SK-N-SH (cell line): ENCODE measurements at regions not wholly inside any gene's neighbourhood (a gene's known extent, or its start where the extent isn't known, plus 50 kb on each side); places are given as distances from the start of the nearest gene placed in this dataset.

Source experiments
- CTCF ChIP-seq: fragments of 200-600 bp; sonication (generic); IDR thresholded peaks from 2 replicates; pipeline ENCODE4 v1.6.1; 2017; ENCODE audit warnings: antibody characterized with exemption, mild to moderate bottlenecking, moderate library complexity
- GABPA ChIP-seq: IDR thresholded peaks from 2 replicates; pipeline ENCODE4 v1.4.0; 2012; ENCODE audit warnings: low read depth, mild to moderate bottlenecking
- PBX3 ChIP-seq: IDR thresholded peaks from 2 replicates; pipeline ENCODE4; 2012
- POLR2AphosphoS5 ChIP-seq: IDR thresholded peaks from 2 replicates; pipeline ENCODE4 v1.6.1; 2012; ENCODE audit warnings: low read depth, low read length
- REST ChIP-seq: IDR thresholded peaks from 2 replicates; pipeline ENCODE4 v1.6.1; 2012; ENCODE audit warnings: mild to moderate bottlenecking, low read depth, low read length, moderate library complexity
- SIN3A ChIP-seq: IDR thresholded peaks from 2 replicates; pipeline ENCODE4 v1.6.1; 2012; ENCODE audit warnings: low read depth, mild to moderate bottlenecking, low read length, moderate library complexity, borderline replicate concordance
- TAF1 ChIP-seq: IDR thresholded peaks from 2 replicates; pipeline ENCODE4 v1.6.1; 2012; ENCODE audit warnings: low read depth, mild to moderate bottlenecking, low read length, moderate library complexity, borderline replicate concordance
- TCF12 ChIP-seq: IDR thresholded peaks from 2 replicates; pipeline ENCODE4 v1.4.0; 2012
- YY1 ChIP-seq: IDR thresholded peaks from 2 replicates; pipeline ENCODE4 v1.4.0; 2012; ENCODE audit warnings: low read depth, mild to moderate bottlenecking

GRCh38 chr12:73361156-73361863 is 1089.1 kb downstream of the TRHDE start:
- TF ChIP-seq SIN3A (no peak), CTCF (no peak), PBX3 (no peak), TAF1 (no peak), REST (no peak), YY1 (no peak), POLR2AphosphoS5 (no peak), TCF12 (no peak), GABPA (no peak)
